GM21360 (cell line): ENCODE measurements at regions not wholly inside any gene's neighbourhood (a gene's known extent, or its start where the extent isn't known, plus 50 kb on each side); places are given as distances from the start of the nearest gene placed in this dataset.
"Not testable (repeated sequence)": the region's sequence is repeated elsewhere in the genome, so short reads cannot be mapped to it uniquely, and the experiment has no call there.

Source experiments
- ATAC-seq: cut with Tn5 transposase; IDR thresholded peaks from one replicate; pipeline ENCODE4 v1.9.1; 2021; ENCODE audit warnings: mild to moderate bottlenecking, moderate library complexity; ENCODE audit not compliant: unreplicated experiment

DNA sequence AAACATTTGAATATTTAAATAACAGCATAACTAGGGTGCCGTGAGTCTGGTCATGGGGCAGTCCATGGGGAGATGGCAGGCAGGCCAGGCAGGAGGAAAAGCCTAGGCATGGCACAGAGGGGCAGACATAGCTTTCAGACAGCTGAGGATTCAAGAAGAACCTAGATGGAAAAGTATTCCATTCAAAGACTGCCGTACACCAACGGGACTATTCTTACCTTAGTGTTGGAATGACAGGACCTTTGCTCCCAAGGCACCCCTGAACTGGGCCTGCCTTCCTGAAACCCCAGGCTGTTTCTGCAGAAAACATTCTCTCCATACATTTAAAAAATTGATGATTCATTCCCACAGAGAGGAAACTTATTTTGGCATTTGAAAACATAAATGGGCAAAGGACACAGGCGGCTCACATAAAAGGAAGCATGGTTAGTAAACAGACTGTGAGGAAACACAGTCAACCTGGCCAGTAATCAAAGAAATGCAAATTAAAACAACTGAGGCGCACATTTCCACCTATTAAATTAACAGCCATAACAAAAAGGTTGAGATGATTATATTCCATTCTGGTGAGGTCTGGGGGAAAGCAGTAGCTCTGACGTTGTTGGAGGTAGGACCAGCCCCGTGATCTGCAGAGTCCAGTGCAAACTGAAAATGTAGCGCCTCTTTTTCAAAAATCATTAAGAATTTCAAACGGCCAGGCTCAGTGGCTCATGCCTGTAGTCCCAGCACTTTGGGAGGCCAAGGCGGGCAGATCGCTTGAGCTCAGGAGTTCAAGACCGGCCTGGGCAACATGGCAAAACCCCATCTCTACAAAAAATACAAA lies 71.3 kb upstream of the SMAD3 start:
- no peak for ATAC-seq

DNA sequence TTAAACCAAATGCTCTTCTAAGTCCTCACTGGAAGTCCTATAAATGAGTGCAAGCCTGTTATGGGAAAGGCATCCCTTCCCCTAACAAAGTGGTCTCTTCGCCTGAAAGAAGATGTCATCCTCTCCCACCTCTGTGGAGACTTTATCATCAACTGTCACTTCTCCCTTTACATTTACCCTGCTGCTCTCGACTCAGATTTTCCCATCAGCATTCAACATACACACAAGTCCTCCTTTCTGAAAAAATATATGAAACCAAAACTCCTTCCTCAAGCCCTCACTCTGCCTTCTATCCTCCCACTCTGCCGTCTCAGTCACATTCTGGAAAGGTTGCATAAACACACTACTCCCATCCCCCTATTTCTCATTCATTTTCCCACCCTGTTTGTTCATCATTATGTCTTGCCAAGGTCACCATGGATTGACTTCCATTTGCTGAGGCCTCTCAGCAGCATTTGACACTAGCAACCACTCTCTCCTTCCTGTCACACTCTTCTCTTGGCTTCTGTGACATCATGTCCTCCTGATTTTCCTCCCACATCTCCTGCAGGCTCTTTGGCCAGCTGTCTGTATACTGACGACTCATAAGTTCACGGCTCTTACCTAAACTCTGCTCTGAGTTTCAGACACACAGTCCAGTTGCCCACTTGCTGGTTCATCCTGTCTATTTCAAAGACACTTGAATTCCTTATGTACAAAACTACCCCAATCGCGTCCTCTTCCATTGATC lies 70.3 kb upstream of the SMAD3 start:
- ATAC-seq = no peak

DNA sequence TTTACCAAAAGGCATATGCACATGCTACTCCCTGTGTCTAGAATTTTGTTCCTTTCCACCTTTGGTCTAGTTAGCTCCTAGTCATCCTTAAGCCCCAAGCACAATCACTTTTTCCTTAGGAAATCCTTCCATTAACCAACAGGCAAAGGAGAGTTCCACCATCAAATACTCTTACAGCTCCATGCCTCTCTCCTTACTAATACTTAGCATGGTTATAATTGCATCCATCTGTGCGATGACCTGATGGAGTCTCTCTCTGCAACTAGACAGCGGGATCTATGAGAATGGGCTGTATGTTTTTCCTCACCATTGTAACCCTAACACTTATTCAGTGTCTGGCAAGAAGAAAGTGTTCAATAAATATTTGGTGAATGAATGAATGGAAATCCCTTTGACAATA lies 69.3 kb upstream of the SMAD3 start:
- no peak for ATAC-seq

DNA sequence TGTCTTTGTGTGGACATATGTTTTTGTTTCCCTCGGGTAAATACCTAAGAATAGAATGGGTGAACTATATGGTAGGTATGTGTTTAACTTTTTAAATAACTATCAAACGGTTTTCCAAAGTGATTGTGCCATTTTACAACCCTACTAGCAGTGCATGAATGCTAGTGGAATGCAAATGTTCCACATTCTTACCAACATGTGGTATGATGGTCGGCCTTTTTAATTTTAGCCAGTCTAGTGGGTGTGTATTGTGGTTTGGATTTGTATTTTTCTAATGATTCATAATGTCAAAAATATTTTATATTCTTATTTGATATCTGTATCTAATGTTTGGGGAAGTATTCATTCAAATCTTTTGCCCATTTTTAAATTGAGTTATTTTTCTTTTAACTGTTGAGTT lies 68.2 kb upstream of the SMAD3 start:
- ATAC-seq = no peak

DNA sequence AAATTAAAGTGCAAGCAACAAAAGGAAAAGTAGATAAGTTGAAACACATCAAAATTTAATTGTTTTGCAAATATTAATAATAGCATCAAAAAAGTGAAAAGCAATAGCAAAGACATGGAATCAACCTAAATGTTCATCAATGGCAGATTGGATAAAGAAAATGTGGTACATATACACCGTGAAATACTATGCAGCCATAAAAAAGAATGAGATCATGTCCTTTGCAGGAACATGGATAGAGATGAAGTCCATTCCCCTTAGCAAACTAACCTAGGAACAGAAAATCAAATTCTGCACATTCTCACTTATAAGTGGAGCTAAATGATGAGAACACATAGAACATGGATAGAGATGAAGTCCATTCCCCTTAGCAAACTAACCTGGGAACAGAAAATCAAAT lies 67.2 kb upstream of the SMAD3 start:
- ATAC-seq = not testable (repeated sequence)

DNA sequence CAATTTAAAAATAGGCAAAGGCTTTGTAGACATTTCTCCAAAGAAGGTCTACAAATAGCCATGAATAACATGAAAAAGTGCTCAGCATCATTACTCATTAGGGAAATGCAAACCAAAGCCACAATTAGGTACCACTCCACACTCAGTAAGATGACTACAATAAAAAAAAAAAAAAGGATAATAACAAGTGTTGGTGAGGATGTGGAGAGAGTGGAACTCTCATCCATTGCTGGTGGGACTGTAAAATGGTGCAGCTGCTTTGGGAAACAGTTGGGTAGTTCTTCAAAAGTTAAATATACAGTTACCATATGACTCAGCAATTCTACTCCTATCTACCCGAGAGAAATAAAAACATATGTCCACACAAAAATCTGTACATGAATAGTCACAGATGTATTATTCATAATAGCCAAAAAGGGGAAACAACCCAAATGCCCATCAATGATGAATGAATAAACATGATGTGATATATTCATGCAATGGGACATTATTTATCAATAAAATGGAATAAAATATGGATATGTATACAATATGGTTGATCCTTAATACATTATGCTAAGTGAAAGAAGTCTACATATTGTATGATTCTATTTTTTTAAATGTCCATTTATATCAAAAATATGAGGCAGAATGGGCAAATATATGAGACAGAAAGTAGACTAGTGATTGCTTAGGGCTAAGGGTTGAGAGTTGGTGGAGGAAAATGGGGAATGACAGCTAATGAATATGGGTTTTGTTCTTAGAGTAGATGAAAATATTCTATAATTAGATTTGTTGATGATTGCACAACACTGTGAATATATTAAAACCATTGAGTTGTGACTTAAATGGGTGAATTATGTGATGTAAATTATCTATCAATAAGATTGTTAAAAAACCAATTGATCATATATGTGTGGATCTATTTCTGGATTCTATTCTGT lies 66.1 kb upstream of the SMAD3 start:
- no peak for ATAC-seq

DNA sequence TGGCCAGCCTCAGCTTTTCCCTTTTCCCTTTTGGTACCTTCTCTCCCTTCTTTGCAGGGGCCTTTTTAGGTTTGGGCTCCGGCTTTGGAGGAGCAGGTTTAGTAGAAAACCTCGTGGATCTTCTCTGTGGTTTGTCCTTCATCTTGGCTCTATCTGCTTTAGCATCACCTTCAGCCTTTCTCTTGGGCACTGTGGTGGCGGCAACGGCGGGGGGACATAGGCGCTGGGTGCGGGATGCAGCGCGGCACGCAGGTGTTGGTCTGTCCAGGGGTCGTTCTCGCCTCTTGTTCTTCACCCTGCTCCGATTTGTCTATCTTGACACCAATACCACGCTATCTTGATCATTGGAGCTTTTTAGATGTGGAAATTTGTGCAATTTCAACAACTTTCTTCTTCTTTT lies 64.5 kb upstream of the SMAD3 start:
- ATAC-seq = no peak

DNA sequence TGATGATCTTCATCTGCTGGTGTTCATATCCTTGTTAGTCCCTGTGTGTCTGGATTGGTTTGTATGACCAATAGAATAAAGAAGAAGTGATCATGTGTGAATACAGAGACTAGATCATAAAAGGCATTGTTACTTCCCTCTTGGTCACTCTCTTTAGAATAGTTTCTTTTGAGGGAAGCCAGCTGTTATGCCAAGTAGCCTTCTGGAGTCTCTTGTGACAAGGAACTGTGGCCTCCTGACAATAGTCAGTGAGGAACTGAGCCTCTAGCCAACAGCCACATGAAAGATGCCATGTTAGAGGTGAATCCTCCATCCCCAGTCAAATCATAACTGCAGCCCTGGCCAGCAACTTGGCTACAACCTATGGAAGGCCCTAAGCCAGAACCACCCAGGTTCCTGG lies 63.0 kb upstream of the SMAD3 start:
- ATAC-seq = no peak

DNA sequence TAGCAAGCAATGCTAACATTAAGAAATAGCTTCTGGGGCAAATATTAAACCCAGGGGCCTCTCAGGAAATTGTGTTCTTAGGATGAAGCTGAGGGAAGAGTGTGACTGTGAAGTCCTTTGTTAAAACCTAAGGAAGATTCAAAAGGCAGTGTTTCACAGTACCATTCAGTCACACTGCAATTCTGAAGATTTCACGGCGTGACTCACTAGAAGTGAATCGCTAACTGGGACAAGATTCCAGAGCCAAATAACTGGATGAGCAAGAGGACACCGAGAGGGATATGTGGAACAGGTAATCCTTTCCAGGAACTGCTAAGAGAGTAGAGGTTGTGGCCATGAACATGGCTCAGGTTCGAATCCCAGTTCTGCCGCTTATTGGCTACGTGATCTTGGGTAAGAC lies 61.8 kb upstream of the SMAD3 start:
- no peak for ATAC-seq

DNA sequence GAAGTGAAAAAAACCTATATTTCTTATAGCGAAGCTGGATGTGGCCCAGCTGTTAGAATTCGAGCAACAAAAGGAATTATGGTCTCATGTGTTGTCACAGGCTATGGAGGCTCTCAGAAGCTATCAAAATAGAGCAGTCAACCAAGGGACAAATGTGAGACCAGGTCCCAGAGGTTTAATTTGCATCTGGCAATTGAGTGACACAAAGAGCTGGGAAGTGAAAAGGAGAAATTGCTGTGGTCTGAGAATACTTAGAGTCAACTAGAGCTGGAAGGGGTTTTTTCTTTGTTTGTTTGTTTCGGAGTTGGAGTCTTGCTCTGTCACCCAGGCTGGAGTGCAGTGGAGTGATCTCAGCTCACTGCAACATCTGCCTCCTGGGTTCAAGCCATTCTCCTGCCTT lies 61.3 kb upstream of the SMAD3 start:
- no peak for ATAC-seq

DNA sequence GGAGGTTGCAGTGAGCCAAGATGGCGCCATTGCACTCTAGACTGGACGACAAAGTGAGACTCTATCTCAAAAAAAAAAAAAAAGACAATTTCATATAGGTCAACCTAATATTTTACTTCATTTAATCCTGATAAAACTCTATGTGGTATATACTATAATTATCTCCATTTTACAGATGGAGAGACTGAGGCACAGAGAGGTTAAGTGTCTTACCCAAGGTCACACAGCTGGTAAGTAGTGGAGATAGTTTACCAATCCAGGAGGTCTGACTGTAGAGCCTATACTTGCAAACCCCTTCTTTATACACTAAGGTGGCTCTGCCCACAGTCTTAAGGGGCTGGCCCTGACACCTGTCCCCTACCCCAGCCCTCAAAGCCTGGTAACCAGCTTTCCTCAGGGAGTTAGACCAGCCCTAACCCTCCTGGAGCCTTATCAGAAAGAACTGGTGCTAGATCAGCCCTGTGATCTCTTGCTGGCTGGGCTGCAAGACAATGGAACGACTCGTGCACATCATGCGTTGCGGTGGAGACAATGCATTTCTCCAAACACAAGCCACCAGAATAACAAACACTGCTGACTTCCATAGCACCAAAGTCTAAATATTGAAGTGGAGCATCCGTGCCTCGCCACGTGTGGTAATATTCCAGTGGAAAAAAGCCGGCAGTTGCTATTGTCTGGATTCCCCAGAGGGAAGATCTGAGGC lies 60.0 kb upstream of the SMAD3 start:
- no peak for ATAC-seq

DNA sequence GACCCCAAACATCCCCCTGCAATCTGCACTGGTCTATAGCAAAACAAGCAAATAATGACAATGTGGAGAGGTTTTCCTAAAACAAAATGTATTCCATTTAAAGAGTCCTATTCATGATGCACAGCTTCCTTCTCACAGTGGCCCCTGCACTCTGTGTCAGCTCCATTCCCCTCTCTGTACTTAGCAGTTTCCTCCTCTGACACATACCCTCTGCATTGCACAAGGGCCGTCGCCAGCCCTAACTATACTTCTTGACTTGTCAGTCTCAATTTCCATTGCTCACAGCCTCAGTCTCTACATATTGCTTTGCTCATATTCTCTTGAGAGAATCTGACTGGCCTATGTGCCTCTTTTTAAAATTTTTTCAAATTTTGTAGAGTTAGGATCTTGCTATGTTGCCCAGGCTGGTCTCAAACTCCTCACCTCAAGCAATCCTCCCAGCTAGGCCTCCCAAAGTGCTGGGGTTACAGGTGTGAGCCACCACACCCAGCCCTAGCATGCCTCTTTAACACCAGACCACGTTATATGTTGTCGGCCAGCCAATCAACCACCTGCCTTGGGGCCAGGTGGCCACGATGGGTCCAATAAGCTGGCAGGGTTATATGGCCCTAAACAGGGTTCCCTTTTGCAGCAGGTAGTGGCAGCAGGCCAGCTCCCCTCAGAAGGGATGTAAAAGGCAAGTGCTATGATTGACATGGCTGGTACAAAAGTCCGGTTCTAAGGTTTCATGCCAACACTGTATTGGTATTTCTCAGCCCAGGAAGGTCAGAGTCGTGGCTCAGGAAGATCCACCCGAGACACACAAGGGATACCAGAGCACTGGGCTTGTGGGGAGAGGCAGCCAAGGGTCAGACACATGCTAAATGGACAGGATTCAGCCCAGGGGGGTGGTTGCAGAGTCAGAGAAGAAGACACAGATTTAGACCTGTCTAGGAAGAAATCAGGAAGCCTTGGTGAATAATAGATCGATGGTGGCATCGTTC lies 59.0 kb upstream of the SMAD3 start:
- no peak for ATAC-seq

DNA sequence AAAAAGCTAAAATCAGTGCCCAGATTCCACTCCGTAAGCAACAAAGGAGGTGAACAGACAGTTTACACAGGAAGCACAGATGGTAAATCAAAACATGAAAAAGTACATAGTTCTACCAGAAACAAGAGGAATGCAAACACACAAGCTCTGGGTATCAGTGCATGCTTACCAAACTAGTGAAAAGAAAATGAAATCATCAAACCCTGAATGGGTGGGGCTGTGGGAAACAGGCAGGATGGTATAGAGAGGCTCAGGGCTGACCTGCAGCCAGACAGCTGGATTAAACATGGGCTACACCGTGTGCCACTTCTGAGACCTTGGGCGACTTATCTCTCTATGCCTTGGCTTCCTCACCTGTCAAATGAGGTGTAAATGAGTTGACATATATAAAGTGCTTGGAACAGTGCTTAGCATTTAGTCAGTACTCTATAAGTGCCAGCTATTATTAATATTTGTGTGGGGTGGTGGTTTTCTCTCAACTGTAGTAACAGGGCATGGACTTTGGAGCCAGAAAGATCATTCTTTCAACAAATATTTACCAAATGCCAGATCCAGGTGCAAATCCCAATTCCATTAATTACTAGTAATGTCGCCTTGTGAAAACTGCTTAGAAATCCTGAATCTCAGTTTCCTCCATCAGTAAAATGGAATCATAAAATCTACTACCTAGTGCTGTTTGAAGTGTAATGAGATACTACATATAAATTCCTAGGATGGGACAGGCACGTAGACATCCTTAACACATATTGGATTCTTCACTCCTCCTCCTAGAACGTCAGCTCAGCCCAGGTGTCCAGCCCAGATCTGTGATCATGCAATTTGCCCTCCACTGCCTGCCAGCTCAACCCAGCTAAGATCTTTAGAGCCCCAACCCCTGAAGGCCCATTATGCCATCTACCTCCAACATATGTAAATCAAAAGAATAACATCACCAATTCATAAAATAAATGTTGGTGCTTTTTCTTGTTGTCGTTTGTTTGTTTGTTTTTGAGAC lies 55.5 kb upstream of the SMAD3 start:
- no peak for ATAC-seq

DNA sequence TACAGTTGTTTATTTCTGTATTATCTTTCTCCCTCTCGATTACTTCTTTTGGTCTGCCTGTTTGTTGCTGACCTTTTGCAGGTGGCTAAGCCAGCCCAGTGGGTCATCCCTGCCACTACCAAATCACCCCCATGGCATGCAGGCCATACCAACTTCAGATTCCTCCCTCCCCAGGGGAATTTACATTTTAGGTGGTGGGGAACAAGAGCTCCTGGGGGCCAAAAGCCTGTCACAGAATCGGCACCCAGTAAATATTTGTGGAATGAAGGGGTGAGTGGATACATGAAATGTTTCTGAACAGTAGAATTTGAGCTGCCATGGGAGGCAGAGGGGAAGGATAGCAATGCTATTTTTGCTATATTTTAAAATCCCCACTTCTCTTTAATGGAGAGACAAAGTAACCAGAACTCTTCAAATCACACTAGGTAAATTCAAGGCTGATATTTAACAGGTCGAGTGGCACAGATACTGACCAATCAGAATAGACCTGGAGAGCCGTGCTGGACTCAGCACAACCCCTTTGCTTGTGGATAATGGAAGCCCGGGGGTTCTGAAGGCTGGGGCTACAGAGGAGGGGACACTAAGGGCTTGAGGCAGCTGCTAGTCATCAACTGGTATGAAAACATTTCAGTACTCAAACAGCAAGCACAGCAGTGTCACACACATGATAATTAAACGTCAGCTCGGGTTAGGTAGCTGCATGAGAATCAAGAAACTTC lies 54.3 kb upstream of the SMAD3 start:
- no peak for ATAC-seq

DNA sequence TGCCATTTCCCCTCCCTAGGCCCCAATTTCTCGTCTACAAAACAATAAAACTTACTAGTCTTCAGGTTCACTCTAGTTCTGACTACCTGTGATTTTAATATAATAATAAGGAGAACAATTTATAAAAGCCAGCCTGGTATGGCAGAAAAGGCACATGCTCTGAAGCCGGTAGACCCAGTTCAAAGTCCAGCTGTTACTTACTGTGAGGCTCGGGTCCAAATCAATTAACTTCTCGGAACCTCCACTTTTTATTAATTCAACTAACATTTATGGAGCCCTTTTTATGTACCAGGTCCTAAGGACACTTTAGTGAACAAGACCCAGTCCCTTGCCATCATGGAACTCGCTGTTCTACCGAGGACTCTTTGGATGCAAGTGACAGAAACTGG lies 53.8 kb upstream of the SMAD3 start:
- ATAC-seq = no peak

DNA sequence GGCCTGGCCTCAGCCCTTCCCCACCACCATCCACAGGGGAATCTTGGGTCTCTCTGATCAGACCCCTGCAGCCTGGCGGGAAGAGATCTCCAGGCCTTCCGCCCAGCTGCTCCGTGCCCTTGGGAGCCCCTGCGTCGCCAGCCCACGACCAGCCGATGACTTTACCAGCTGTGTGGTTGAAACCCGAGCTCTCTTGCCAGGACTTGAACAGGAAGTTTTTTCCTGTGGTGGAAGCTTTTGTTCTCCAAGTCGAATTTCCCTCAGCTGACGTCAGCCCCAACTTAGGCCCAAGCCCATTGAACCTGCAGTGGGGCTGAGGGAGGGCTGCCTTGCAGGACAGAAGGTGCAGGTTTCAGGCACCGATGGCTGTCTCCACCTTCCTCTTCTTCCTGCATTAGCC lies 51.7 kb upstream of the SMAD3 start:
- no peak for ATAC-seq
